ENCODE measurements at regions not wholly inside any gene's neighbourhood (a gene's known extent, or its start where the extent isn't known, plus 50 kb on each side); places are given as distances from the start of the nearest gene placed in this dataset.

DNA sequence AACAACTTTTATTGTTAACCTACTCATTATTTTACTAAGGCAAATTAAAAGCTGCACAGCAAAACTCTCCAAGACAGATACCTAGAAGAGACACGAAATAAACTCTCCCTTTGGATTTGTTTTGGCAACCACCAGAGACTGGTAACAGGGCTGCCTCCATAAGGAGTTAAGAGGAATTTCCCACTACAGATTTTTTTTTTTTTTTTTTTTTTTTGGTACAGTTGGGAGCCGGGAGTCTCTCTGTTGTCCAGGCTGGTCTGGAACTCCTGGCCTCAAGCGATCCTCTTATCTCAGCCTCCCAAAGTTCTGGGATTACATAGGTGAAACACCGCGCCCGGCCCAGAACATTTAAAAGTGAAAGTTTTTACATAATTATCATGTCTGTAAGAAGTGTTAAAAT is 73.6 kb upstream of the VGLL4 start (continued):
- no peak for TF ChIP-seq ZNF677 (tag by site-specific recombination; IDR thresholded peaks at IDR 0.05)

DNA sequence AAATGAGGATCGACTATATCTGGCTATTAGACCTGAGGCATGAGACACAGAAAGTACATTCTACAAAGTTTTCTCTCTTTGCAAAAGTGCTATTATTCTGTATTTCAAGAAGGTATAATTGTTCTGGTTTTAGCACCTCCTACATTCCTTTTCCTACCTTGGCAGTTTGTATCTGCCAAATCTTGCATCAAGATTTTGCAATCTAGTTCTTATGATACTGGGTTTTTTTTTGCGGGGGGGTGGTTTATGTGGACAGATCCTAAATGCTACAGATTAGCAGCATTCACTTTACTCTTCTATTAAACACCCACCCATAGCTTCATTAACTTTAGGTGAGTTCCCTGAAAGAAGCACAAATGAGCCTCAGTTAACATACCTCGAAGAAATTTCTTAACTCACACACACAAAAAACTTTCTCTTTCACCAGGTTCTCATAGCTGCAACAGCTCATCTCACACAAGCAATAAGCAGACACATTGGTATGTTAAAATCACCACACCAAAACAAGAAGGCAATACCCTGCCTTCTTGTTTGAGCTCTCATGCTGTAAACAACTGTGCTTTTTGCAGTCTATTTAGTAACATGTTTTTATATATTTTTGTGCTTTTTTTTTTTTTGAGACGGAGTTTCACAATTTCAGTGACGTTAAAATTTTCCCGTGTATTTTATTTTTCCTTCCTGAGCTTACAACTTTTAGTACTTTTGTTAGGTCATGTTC is 73.0 kb upstream of the VGLL4 start:
- Histone ChIP-seq H3K9me3 (ENCODE audit: control insufficient read depth, insufficient read depth, low read depth, low read length) (no peaks in the 10 kb centered on the region), H3K4me1 (ENCODE audit: control insufficient read depth, insufficient read depth, low read length) (peaks cover 19% of the 10 kb centered on the region), H3K27ac (ENCODE audit: extremely low read depth, low read depth, low read length) (no peak overlapping the region), H3K36me3 (ENCODE audit: control insufficient read depth in 2 of 2, insufficient read depth in 1 of 2, low read length in 2 of 2) (no peaks in the 10 kb centered on the region; a peak in 1 of 3 replicates), H3K4me3 (ENCODE audit: low read depth, low read length) (no peak overlapping the region)
- TF ChIP-seq ZNF660 (tag by site-specific recombination; IDR thresholded peaks at IDR 0.05) (no peak), OSR2 (tag by site-specific recombination; IDR thresholded peaks at IDR 0.05) (no peak), ZNF623 (tag by site-specific recombination; IDR thresholded peaks at IDR 0.05) (no peak), ZNF121 (tag by site-specific recombination; IDR thresholded peaks at IDR 0.05) (no peak), ZNF521 (tag by site-specific recombination; IDR thresholded peaks at IDR 0.05) (no peak)
- TF ChIP-seq, protein P1, sequence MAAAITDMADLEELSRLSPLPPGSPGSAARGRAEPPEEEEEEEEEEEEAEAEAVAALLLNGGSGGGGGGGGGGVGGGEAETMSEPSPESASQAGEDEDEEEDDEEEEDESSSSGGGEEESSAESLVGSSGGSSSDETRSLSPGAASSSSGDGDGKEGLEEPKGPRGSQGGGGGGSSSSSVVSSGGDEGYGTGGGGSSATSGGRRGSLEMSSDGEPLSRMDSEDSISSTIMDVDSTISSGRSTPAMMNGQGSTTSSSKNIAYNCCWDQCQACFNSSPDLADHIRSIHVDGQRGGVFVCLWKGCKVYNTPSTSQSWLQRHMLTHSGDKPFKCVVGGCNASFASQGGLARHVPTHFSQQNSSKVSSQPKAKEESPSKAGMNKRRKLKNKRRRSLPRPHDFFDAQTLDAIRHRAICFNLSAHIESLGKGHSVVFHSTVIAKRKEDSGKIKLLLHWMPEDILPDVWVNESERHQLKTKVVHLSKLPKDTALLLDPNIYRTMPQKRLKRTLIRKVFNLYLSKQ (tag by site-specific recombination; IDR thresholded peaks at IDR 0.05; ENCODE audit: borderline replicate concordance), result no peak
- TF ChIP-seq, protein P2, sequence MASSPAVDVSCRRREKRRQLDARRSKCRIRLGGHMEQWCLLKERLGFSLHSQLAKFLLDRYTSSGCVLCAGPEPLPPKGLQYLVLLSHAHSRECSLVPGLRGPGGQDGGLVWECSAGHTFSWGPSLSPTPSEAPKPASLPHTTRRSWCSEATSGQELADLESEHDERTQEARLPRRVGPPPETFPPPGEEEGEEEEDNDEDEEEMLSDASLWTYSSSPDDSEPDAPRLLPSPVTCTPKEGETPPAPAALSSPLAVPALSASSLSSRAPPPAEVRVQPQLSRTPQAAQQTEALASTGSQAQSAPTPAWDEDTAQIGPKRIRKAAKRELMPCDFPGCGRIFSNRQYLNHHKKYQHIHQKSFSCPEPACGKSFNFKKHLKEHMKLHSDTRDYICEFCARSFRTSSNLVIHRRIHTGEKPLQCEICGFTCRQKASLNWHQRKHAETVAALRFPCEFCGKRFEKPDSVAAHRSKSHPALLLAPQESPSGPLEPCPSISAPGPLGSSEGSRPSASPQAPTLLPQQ (tag by site-specific recombination; IDR thresholded peaks at IDR 0.05), result no peak
- TF ChIP-seq, protein P3, sequence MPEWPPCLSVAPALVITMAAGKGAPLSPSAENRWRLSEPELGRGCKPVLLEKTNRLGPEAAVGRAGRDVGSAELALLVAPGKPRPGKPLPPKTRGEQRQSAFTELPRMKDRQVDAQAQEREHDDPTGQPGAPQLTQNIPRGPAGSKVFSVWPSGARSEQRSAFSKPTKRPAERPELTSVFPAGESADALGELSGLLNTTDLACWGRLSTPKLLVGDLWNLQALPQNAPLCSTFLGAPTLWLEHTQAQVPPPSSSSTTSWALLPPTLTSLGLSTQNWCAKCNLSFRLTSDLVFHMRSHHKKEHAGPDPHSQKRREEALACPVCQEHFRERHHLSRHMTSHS (tag by site-specific recombination; IDR thresholded peaks at IDR 0.05), result no peak
- CTCF ChIA-PET, result interaction anchor here (0.7 to 0.8 kb wide), 3 partner anchors 278 to 480 kb away, joined by 3 to 4 read pairs (median 3); no protein-coding TSS in a partner anchor
- POLR2A ChIA-PET, result interaction anchor here (0.7 to 1.6 kb wide), 2 partner anchors 13 to 202 kb away, joined by 4 to 8 read pairs; no protein-coding TSS in a partner anchor

DNA sequence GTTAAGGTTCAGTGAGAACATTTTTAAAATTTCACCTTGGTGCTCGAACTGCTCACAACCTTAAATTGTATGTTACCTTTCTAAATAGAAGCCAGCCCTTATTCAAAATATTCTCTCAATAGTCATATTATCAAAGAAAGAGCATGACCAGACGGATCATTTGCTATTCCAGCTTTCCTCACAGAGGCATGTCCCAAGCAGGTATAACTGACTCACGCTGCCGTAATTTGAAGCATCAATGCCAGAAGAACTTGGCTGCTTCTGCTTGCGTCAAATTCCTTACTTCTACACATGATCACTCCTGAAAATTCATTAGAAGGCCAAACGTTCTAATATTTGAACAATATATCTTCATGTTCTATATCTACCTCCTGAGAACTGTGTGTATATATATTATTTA is 69.5 kb upstream of the VGLL4 start:
- POLR2A ChIA-PET, result no interaction called here
- Histone ChIP-seq H3K4me1 (ENCODE audit: control insufficient read depth, insufficient read depth, low read length) (peaks cover 14% of the 10 kb centered on the region), H3K36me3 (ENCODE audit: control insufficient read depth in 2 of 2, insufficient read depth in 1 of 2, low read length in 2 of 2) (no peaks in the 10 kb centered on the region; a peak in 1 of 3 replicates), H3K9me3 (ENCODE audit: control insufficient read depth, insufficient read depth, low read depth, low read length) (no peaks in the 10 kb centered on the region), H3K27ac (ENCODE audit: extremely low read depth, low read depth, low read length) (no peak overlapping the region), H3K4me3 (ENCODE audit: low read depth, low read length) (no peak overlapping the region)
- CTCF ChIA-PET, result no interaction called here
- TF ChIP-seq ZSCAN23 (tag by site-specific recombination; IDR thresholded peaks at IDR 0.05), result no peak

DNA sequence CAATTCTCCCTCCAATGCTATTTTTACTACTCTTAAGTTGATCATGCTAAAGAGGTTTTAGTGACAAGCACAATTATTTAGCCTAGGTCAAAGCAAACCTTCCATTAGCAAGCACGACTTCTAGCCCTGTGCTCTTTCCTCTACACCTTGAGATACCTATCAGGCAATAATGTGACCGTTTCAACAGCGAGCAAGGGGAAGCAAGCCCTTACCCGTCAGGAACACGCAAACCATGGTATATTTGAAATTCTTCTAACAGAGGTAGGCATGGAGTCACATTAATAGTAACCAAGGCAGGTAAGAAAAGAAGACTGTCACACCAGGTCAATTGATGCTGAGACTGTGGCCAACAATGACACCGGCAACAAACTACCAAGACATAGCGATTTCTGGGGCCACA is 68.9 kb upstream of the VGLL4 start:
- peaks cover 9% of the 10 kb centered on the region; the same call in 1 of the 2 replicates for H3K4me1 ChIP-seq (ENCODE audit: control insufficient read depth, insufficient read depth, low read length)
- ChIA-PET CTCF (no interaction called here), POLR2A (no interaction called here)
- H3K4me3 ChIP-seq (ENCODE audit: low read depth, low read length), result no peak overlapping the region
- no peak overlapping the region for H3K27ac ChIP-seq (ENCODE audit: extremely low read depth, low read depth, low read length)
- no peaks in the 10 kb centered on the region for H3K9me3 ChIP-seq (ENCODE audit: control insufficient read depth, insufficient read depth, low read depth, low read length)
- no peaks in the 10 kb centered on the region; a peak in 1 of 3 replicates for H3K36me3 ChIP-seq (ENCODE audit: control insufficient read depth in 2 of 2, insufficient read depth in 1 of 2, low read length in 2 of 2)
- TF ChIP-seq SALL2 (tag by site-specific recombination; IDR thresholded peaks at IDR 0.05; ENCODE audit: borderline replicate concordance) (no peak), ZNF837 (tag by site-specific recombination; IDR thresholded peaks at IDR 0.05) (no peak), ZFP3 (tag by site-specific recombination; IDR thresholded peaks at IDR 0.05; ENCODE audit: low read depth) (no peak), ZNF664 (tag by site-specific recombination; IDR thresholded peaks at IDR 0.05) (no peak), MEIS1 (CRISPR knock-in tag; IDR thresholded peaks at IDR 0.05; ENCODE audit: borderline replicate concordance) (no peak), ZNF223 (tag by site-specific recombination; IDR thresholded peaks at IDR 0.05) (no peak), ZNF600 (tag by site-specific recombination; IDR thresholded peaks at IDR 0.05) (no peak), ZNF350 (tag by site-specific recombination; IDR thresholded peaks at IDR 0.05) (no peak), HOXD13 (CRISPR knock-in tag; IDR thresholded peaks at IDR 0.05; ENCODE audit: borderline replicate concordance) (no peak)
- TF ChIP-seq, protein P4, sequence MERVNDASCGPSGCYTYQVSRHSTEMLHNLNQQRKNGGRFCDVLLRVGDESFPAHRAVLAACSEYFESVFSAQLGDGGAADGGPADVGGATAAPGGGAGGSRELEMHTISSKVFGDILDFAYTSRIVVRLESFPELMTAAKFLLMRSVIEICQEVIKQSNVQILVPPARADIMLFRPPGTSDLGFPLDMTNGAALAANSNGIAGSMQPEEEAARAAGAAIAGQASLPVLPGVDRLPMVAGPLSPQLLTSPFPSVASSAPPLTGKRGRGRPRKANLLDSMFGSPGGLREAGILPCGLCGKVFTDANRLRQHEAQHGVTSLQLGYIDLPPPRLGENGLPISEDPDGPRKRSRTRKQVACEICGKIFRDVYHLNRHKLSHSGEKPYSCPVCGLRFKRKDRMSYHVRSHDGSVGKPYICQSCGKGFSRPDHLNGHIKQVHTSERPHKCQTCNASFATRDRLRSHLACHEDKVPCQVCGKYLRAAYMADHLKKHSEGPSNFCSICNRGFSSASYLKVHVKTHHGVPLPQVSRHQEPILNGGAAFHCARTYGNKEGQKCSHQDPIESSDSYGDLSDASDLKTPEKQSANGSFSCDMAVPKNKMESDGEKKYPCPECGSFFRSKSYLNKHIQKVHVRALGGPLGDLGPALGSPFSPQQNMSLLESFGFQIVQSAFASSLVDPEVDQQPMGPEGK (tag by site-specific recombination; IDR thresholded peaks at IDR 0.05), result no peak
- TF ChIP-seq, protein P5, sequence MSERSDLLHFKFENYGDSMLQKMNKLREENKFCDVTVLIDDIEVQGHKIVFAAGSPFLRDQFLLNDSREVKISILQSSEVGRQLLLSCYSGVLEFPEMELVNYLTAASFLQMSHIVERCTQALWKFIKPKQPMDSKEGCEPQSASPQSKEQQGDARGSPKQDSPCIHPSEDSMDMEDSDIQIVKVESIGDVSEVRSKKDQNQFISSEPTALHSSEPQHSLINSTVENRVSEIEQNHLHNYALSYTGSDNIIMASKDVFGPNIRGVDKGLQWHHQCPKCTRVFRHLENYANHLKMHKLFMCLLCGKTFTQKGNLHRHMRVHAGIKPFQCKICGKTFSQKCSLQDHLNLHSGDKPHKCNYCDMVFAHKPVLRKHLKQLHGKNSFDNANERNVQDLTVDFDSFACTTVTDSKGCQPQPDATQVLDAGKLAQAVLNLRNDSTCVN (tag by site-specific recombination; optimal IDR thresholded peaks at IDR 0.05), result no peak
- TF ChIP-seq, protein P6, sequence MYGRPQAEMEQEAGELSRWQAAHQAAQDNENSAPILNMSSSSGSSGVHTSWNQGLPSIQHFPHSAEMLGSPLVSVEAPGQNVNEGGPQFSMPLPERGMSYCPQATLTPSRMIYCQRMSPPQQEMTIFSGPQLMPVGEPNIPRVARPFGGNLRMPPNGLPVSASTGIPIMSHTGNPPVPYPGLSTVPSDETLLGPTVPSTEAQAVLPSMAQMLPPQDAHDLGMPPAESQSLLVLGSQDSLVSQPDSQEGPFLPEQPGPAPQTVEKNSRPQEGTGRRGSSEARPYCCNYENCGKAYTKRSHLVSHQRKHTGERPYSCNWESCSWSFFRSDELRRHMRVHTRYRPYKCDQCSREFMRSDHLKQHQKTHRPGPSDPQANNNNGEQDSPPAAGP (tag by site-specific recombination; IDR thresholded peaks at IDR 0.05), result no peak
